ENCODE measurements at regions not wholly inside any gene's neighbourhood (a gene's known extent, or its start where the extent isn't known, plus 50 kb on each side); places are given as distances from the start of the nearest gene placed in this dataset.

DNA sequence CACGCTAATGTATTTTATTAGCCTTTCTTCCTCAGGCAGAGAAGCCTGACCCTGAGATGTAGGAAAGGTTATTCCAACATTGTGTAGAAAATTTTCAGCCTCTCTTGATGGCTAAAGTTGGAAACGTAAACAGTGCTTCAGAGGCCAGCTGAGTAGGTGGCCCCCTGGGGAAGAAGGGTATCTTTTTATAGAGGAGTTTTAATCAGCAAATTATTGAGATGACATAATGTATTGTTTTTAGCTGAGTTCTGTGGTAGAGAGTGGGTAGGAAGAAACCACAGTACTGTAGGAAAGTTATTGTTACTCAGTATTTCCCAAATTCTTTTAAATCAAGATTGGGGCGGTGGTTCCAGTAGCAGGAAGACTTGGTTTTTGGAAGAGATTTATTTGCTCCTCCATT, 268.8 kb downstream of the DLEU7 start:
- ATAC-seq (no peak), DNase-seq (no peak)
- no peak overlapping the region for H3K4me3 Mint-ChIP-seq
- ChIA-PET POLR2A (no interaction called here), CTCF (no interaction called here)
- intact Hi-C loops (cut with micrococcal nuclease): no loop called here
- peaks cover 1% of the 10 kb centered on the region for H3K27me3 Mint-ChIP-seq
- peaks cover 3% of the 10 kb centered on the region for H3K9me3 Mint-ChIP-seq
- H3K4me1 Mint-ChIP-seq (ENCODE audit: low read depth): peaks cover 3% of the 10 kb centered on the region
- H3K36me3 Mint-ChIP-seq (ENCODE audit: low read depth): no peaks in the 10 kb centered on the region
- no peak overlapping the region for H3K27ac Mint-ChIP-seq
- TF ChIP-seq, protein P1, sequence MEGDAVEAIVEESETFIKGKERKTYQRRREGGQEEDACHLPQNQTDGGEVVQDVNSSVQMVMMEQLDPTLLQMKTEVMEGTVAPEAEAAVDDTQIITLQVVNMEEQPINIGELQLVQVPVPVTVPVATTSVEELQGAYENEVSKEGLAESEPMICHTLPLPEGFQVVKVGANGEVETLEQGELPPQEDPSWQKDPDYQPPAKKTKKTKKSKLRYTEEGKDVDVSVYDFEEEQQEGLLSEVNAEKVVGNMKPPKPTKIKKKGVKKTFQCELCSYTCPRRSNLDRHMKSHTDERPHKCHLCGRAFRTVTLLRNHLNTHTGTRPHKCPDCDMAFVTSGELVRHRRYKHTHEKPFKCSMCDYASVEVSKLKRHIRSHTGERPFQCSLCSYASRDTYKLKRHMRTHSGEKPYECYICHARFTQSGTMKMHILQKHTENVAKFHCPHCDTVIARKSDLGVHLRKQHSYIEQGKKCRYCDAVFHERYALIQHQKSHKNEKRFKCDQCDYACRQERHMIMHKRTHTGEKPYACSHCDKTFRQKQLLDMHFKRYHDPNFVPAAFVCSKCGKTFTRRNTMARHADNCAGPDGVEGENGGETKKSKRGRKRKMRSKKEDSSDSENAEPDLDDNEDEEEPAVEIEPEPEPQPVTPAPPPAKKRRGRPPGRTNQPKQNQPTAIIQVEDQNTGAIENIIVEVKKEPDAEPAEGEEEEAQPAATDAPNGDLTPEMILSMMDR (IDR thresholded peaks at IDR 0.05): no peak

DNA sequence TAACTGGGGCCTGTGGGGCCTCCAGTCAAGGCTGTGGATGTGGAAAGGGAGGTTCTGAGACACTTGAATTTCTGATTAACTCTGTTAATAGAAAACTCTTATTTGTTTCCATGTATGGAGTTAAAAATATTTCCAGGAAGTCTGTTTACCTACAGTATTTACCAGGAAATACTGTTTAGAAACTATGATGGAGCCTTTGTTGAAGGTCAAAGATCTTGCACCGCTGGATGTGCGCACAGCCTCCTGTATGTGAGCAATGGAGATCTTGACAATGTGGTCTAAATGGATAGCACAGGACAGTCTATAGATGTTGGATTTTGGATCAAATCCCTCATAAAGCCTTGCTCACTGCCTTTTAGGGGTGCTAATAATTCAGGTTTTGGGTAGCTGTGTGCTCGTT, 268.4 kb downstream of the DLEU7 start:
- ChIA-PET POLR2A (no interaction called here), CTCF (interaction anchor here (1.1 kb wide), 1 partner anchor 8 kb away, joined by 3 read pairs; no protein-coding TSS in a partner anchor)
- Mint-ChIP-seq H3K4me3 (no peak overlapping the region), H3K27ac (no peak overlapping the region), H3K27me3 (peaks cover 1% of the 10 kb centered on the region), H3K4me1 (ENCODE audit: low read depth) (peaks cover 3% of the 10 kb centered on the region), H3K9me3 (peaks cover 3% of the 10 kb centered on the region), H3K36me3 (ENCODE audit: low read depth) (no peaks in the 10 kb centered on the region)
- no peak for ATAC-seq
- DNase-seq: no peak
- intact Hi-C loops (cut with micrococcal nuclease): no loop called here
- TF ChIP-seq, protein P1 (IDR thresholded peaks at IDR 0.05): no peak

DNA sequence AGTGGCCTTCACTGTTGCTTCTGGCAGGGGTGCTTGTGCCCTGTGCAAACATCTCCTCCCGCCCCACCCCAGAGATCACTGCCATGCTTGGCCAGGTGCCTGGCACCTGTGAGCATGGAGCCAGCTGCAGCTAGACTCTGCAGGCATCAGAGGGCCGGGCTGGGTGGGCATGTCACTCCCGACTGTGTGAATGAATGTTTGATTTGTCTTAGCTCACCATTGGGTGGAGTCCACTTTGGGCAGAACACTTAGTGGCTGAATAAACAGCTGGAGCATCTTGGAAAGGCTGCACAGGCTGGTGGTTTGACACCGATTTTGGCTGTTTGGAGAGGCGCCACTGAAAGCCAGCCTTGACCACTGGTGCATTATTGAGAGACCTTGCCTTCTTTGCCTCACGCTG, 267.3 kb downstream of the DLEU7 start:
- Mint-ChIP-seq H3K27me3 (peaks cover 1% of the 10 kb centered on the region), H3K4me1 (ENCODE audit: low read depth) (peaks cover 11% of the 10 kb centered on the region)
- POLR2A ChIA-PET: interaction anchor here (0.9 kb wide), 1 partner anchor 19 kb away, joined by 3 read pairs; no protein-coding TSS in a partner anchor

DNA sequence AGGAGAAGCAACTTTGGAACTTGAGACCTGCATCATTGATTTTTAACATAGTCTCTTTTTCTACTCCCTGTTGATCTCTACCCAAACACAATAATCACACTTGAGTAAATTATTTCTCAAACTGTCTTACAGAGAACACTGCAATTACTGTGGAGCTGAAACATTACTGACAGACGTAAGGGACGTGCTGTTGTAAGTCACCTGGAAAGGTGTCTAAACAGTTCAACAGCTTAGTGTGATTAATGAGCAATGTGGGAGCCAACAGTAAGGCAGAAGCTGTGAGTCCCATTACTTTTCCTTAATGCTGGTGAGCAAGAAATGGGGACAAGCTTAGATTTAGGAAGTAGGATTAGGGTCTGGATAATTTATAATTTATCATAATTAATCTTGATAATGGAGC, 265.7 kb downstream of the DLEU7 start:
- H3K4me3 Mint-ChIP-seq: no peak overlapping the region
- intact Hi-C loops (cut with micrococcal nuclease): no loop called here
- H3K36me3 Mint-ChIP-seq (ENCODE audit: low read depth): no peaks in the 10 kb centered on the region
- H3K4me1 Mint-ChIP-seq (ENCODE audit: low read depth): peaks cover 11% of the 10 kb centered on the region
- ChIA-PET POLR2A (no interaction called here), CTCF (interaction anchor here (1.2 to 1.4 kb wide), 3 partner anchors 18 to 602 kb away, joined by 3 to 4 read pairs (median 3); no protein-coding TSS in a partner anchor)
- DNase-seq (no peak), ATAC-seq (no peak)
- TF ChIP-seq, protein P1 (IDR thresholded peaks at IDR 0.05): no peak
- H3K27ac Mint-ChIP-seq: no peak overlapping the region
- peaks cover 1% of the 10 kb centered on the region for H3K27me3 Mint-ChIP-seq
- no peaks in the 10 kb centered on the region for H3K9me3 Mint-ChIP-seq

More for the DNA sequence above, 267.3 kb downstream of the DLEU7 start:
- TF ChIP-seq, protein P1 (IDR thresholded peaks at IDR 0.05): no peak
- H3K4me3 Mint-ChIP-seq: no peak overlapping the region
- intact Hi-C loops (cut with micrococcal nuclease): no loop called here
- H3K27ac Mint-ChIP-seq: no peak overlapping the region
- no peaks in the 10 kb centered on the region for H3K36me3 Mint-ChIP-seq (ENCODE audit: low read depth)
- CTCF ChIA-PET: interaction anchor here (1.1 kb wide), 1 partner anchor 9 kb away, joined by 3 read pairs; no protein-coding TSS in a partner anchor
- DNase-seq (no peak), ATAC-seq (no peak)
- H3K9me3 Mint-ChIP-seq: no peaks in the 10 kb centered on the region

DNA sequence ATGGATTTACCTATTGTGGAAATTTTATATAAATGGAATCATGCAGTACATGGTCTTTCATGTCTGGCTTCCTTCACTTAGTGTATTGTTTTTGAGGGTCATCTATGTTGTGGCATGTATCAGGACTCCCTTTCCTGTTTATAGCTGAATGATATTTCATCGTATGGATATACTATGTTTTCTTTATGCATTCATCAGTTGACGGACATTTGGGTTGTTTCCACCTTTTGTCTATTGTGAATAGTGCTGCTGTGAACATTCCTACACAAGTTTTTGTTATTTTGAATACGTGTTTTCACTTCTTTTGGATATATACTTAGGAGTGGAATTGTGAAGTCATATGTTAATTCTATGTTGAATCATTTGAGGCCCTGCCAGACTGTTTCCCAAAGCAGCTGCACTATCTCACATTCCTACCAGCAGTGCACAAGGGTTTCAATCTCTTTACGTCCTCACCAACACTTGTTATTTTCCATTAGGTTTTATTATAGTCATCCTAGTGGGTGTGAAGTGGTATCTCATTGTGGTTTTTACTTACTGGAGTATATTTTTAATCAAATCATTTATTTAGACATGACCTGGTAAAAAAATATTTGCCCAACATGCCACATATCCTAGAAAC, 262.7 kb downstream of the DLEU7 start:
- CTCF ChIA-PET: interaction anchor here (0.7 to 0.9 kb wide), 2 partner anchors 39 to 583 kb away, joined by 3 to 4 read pairs; partner anchors contain the start of gene TRIM13
- intact Hi-C loops (cut with micrococcal nuclease): no loop called here
- H3K27ac Mint-ChIP-seq: no peak overlapping the region
- no peak for DNase-seq
- peaks cover 8% of the 10 kb centered on the region for H3K4me1 Mint-ChIP-seq (ENCODE audit: low read depth)
- H3K4me3 Mint-ChIP-seq: no peak overlapping the region
- POLR2A ChIA-PET: no interaction called here
- ATAC-seq: no peak
- TF ChIP-seq, protein P1 (IDR thresholded peaks at IDR 0.05): no peak
- H3K36me3 Mint-ChIP-seq (ENCODE audit: low read depth): no peaks in the 10 kb centered on the region
- H3K9me3 Mint-ChIP-seq: no peaks in the 10 kb centered on the region
- H3K27me3 Mint-ChIP-seq: peaks cover 1% of the 10 kb centered on the region
